Neuron (in vitro differentiated cells): ENCODE measurements at regions not wholly inside any gene's neighbourhood (a gene's known extent, or its start where the extent isn't known, plus 50 kb on each side); places are given as distances from the start of the nearest gene placed in this dataset.
"Not testable (repeated sequence)": the region's sequence is repeated elsewhere in the genome, so short reads cannot be mapped to it uniquely, and the experiment has no call there.

ENCODE experiments used
- H2AFZ ChIP-seq: one replicate; pipeline ENCODE4 v1.6.1; 2013; ENCODE audit warnings: low read depth, mild to moderate bottlenecking, inconsistent platforms, low read length, moderate library complexity
- H3K27me3 ChIP-seq: one replicate; pipeline ENCODE4 v1.6.1; 2013; ENCODE audit warnings: low read length; ENCODE audit not compliant: insufficient read depth
- H3K36me3 ChIP-seq: one replicate; pipeline ENCODE4 v1.6.1; 2013; ENCODE audit warnings: low read length; ENCODE audit not compliant: insufficient read depth
- H3K4me1 ChIP-seq: one replicate; pipeline ENCODE4 v1.6.1; 2013; ENCODE audit warnings: low read length; ENCODE audit not compliant: insufficient read depth
- H3K4me3 ChIP-seq: 2 replicates; pipeline ENCODE4 v1.5.1; 2013; ENCODE audit warnings: mild to moderate bottlenecking, low read length, moderate library complexity
- H3K9me3 ChIP-seq: one replicate; pipeline ENCODE4 v1.6.1; 2013; ENCODE audit warnings: low read length

- no peaks in the 10 kb centered on the region for H3K36me3 ChIP-seq
- H3K4me3 ChIP-seq, result no peak overlapping the region
- H3K9me3 ChIP-seq, result no peaks in the 10 kb centered on the region
- no peaks in the 10 kb centered on the region for H3K27me3 ChIP-seq
- no peak overlapping the region for H2AFZ ChIP-seq
- no peaks in the 10 kb centered on the region for H3K4me1 ChIP-seq
These were observed 105.8 kb upstream of the PCSK1 start for GRCh38 chr5:96538808-96539250.

- Histone ChIP-seq H3K9me3 (no peaks in the 10 kb centered on the region), H3K4me1 (no peaks in the 10 kb centered on the region), H2AFZ (no peak overlapping the region), H3K4me3 (no peak overlapping the region), H3K36me3 (no peaks in the 10 kb centered on the region), H3K27me3 (no peaks in the 10 kb centered on the region)
These were observed 113.1 kb upstream of the PCSK1 start for GRCh38 chr5:96546120-96546519.

GRCh38 chr5:96547486-96547885 lies 114.4 kb upstream of the PCSK1 start:
- Histone ChIP-seq H3K4me3 (no peak overlapping the region), H3K36me3 (no peaks in the 10 kb centered on the region), H3K27me3 (no peaks in the 10 kb centered on the region), H2AFZ (no peak overlapping the region), H3K9me3 (no peaks in the 10 kb centered on the region), H3K4me1 (no peaks in the 10 kb centered on the region)

GRCh38 chr5:96548905-96549304 lies 113.3 kb upstream of the CAST start:
- Histone ChIP-seq H3K4me1 (no peaks in the 10 kb centered on the region), H3K4me3 (no peak overlapping the region), H3K36me3 (no peaks in the 10 kb centered on the region), H3K9me3 (no peaks in the 10 kb centered on the region), H3K27me3 (no peaks in the 10 kb centered on the region), H2AFZ (no peak overlapping the region)

GRCh38 chr5:96560857-96561256 lies 101.3 kb upstream of the CAST start:
- H3K36me3 ChIP-seq, H3K4me3 ChIP-seq, H2AFZ ChIP-seq, H3K4me1 ChIP-seq, H3K9me3 ChIP-seq, H3K27me3 ChIP-seq: not testable (repeated sequence)

GRCh38 chr5:96562614-96563013 lies 99.6 kb upstream of the CAST start:
- Histone ChIP-seq H3K27me3 (no peaks in the 10 kb centered on the region), H3K9me3 (peaks cover 2% of the 10 kb centered on the region), H3K36me3 (no peaks in the 10 kb centered on the region), H2AFZ (no peak overlapping the region), H3K4me1 (peaks cover 11% of the 10 kb centered on the region), H3K4me3 (no peak overlapping the region)

- Histone ChIP-seq H3K36me3 (no peaks in the 10 kb centered on the region), H3K9me3 (peaks cover 2% of the 10 kb centered on the region), H3K27me3 (no peaks in the 10 kb centered on the region), H3K4me3 (no peak overlapping the region), H3K4me1 (peaks cover 11% of the 10 kb centered on the region), H2AFZ (no peak overlapping the region)
These were observed 98.4 kb upstream of the CAST start for GRCh38 chr5:96563816-96564215.

- Histone ChIP-seq H3K36me3 (no peaks in the 10 kb centered on the region), H3K4me1 (peaks cover 11% of the 10 kb centered on the region), H3K27me3 (no peaks in the 10 kb centered on the region), H3K9me3 (peaks cover 2% of the 10 kb centered on the region), H3K4me3 (no peak overlapping the region), H2AFZ (no peak overlapping the region)
These were observed 96.5 kb upstream of the CAST start for GRCh38 chr5:96565582-96566265.

- H3K36me3 ChIP-seq, result no peaks in the 10 kb centered on the region
- H3K9me3 ChIP-seq, result peaks cover 2% of the 10 kb centered on the region
- H3K4me1 ChIP-seq, result peaks cover 11% of the 10 kb centered on the region
- H3K27me3 ChIP-seq, result no peaks in the 10 kb centered on the region
- H3K4me3 ChIP-seq, result no peak overlapping the region
- no peak overlapping the region for H2AFZ ChIP-seq
These were observed 95.2 kb upstream of the CAST start for GRCh38 chr5:96566833-96567587.

- peaks cover 11% of the 10 kb centered on the region for H3K4me1 ChIP-seq
- no peaks in the 10 kb centered on the region for H3K27me3 ChIP-seq
- no peak overlapping the region for H2AFZ ChIP-seq
- H3K36me3 ChIP-seq, result no peaks in the 10 kb centered on the region
- no peak overlapping the region for H3K4me3 ChIP-seq
- no peaks in the 10 kb centered on the region for H3K9me3 ChIP-seq
These were observed 92.8 kb upstream of the CAST start for GRCh38 chr5:96569332-96569731.

- Histone ChIP-seq H3K9me3 (no peaks in the 10 kb centered on the region), H3K27me3 (no peaks in the 10 kb centered on the region), H2AFZ (no peak overlapping the region), H3K4me1 (peaks cover 11% of the 10 kb centered on the region), H3K36me3 (no peaks in the 10 kb centered on the region), H3K4me3 (no peak overlapping the region)
These were observed 92.4 kb upstream of the CAST start for GRCh38 chr5:96569770-96570169.

- Histone ChIP-seq H3K9me3 (no peaks in the 10 kb centered on the region), H3K27me3 (no peaks in the 10 kb centered on the region), H2AFZ (no peak overlapping the region), H3K4me1 (no peaks in the 10 kb centered on the region), H3K36me3 (no peaks in the 10 kb centered on the region), H3K4me3 (no peak overlapping the region)
These were observed 89.2 kb upstream of the CAST start for GRCh38 chr5:96572864-96573512.

GRCh38 chr5:96573513-96573894 lies 88.7 kb upstream of the CAST start:
- no peaks in the 10 kb centered on the region for H3K27me3 ChIP-seq
- H2AFZ ChIP-seq, result no peak overlapping the region
- H3K9me3 ChIP-seq, result no peaks in the 10 kb centered on the region
- no peaks in the 10 kb centered on the region for H3K36me3 ChIP-seq
- H3K4me3 ChIP-seq, result no peak overlapping the region
- H3K4me1 ChIP-seq, result no peaks in the 10 kb centered on the region
